Right lobe of liver (tissue), 6 donors: ENCODE measurements at regions not wholly inside any gene's neighbourhood (a gene's known extent, or its start where the extent isn't known, plus 50 kb on each side); places are given as distances from the start of the nearest gene placed in this dataset.
"Not testable (repeated sequence)": the region's sequence is repeated elsewhere in the genome, so short reads cannot be mapped to it uniquely, and the experiment has no call there.

ENCODE experiments used
- ATAC-seq, 4 donors: fragments of 200-7000 bp; cut with Tn5 transposase; one replicate each; pipeline ENCODE4 v1.9.1; 2020; ENCODE audit warnings: mild to moderate bottlenecking in 4 of 4, moderate library complexity in 4 of 4
- DNase-seq, 3 donors: peaks; one replicate each; pipeline ENCODE4 v3.0.0-alpha.2; 2020
- H3K27ac ChIP-seq, 3 donors: fragments of 200-600 bp; one replicate each; pipeline ENCODE4 v1.8.0; 2022
- H3K27me3 ChIP-seq, 2 donors: fragments of 200-600 bp; one replicate each; pipeline ENCODE4 v1.8.0; 2022
- H3K36me3 ChIP-seq, 4 donors: fragments of 200-600 bp; sonication (generic) in 1 of 4; one replicate each; pipeline versions ENCODE4 v1.5.1 to v1.8.0; 2017 to 2022; ENCODE audit warnings: control low read depth in 1 of 4
- H3K4me1 ChIP-seq, 4 donors: fragments of 200-600 bp; sonication (generic) in 1 of 4; one replicate each; pipeline versions ENCODE4 v1.5.1 to v1.8.0; 2017 to 2022; ENCODE audit warnings: control low read depth in 1 of 4
- H3K4me3 ChIP-seq, 3 donors: fragments of 200-600 bp; one replicate each; pipeline ENCODE4 v1.8.0; 2022
- H3K9me3 ChIP-seq, 4 donors: fragments of 200-600 bp; sonication (generic) in 1 of 4; one replicate each; pipeline versions ENCODE4 v1.5.1 to v1.8.0; 2017 to 2022; ENCODE audit warnings: control low read depth in 1 of 4
- POLR2A ChIP-seq: fragments of 450-650 bp; IDR thresholded peaks from one replicate; pipeline ENCODE4 v1.6.1; 2017; ENCODE audit warnings: antibody characterized with exemption, mild to moderate bottlenecking
- WGBS: methylation state at CpG from one replicate; pipeline ENCODE4 v1.1.6; 2018; ENCODE audit warnings: low coverage, low lambda C conversion rate; ENCODE audit not compliant: insufficient coverage; ENCODE audit errors: missing lambda C conversion rate; 5-methylcytosine and 5-hydroxymethylcytosine counted together
- intact Hi-C, 2 donors: fragments of 100-400 bp; cut with DNase I; formaldehyde crosslinking; loops; one replicate each; pipeline versions ENCODE4 v1.11.2 to v1.14.1; 2022
- TF ChIP-seq, protein P1 (sequence below), 4 donors: fragments of 200-600 bp in 3 of 4; fragments of 450-650 bp in 1 of 4; IDR thresholded peaks; one replicate each; pipeline versions ENCODE4 v1.5.1 to v1.8.0; 2016 to 2022; ENCODE audit warnings: antibody characterized with exemption in 4 of 4, mild to moderate bottlenecking in 2 of 4
- donor health status: DM: no; HTN: yes; CAD: no.
- donor health status: DM: no; HTN: no; CAD: no.
- donor health status: DM: no; HTN: no; CAD: no.
- donor health status: DM: no; HTN: yes; CAD: no.
- donor health status: DM: no; HTN: yes; CAD: no.

DNA sequence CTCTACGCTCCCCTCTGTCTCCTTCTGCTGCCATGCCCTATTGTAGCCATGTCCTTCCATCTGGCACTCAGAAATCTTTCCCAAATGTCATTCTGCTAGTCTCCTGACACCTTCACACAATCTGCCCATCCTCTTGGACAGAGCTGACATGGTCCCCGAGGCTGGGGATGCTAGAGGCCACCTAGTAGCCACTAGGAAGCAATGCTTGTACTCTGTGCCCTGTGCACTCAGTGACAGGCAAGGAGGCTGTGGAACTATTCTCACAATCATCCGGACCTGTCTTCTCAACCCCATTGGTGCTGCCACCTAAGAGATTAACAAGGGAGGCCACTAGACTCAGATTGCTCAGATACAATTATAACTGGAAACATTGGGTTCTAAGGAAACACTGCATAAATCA lies 112.6 kb upstream of the TMEM164 start:
- no peaks in the 10 kb centered on the region for H3K36me3 ChIP-seq
- H3K27ac ChIP-seq: no peak overlapping the region
- intact Hi-C loops: no loop called here
- DNase-seq (no peak), ATAC-seq (no peak)
- 61% methylated on average over 3 of the region's 3 CpGs for WGBS
- H3K4me3 ChIP-seq: no peak overlapping the region
- no peaks in the 10 kb centered on the region for H3K9me3 ChIP-seq
- TF ChIP-seq POLR2A: no peak
- TF ChIP-seq, protein P1, sequence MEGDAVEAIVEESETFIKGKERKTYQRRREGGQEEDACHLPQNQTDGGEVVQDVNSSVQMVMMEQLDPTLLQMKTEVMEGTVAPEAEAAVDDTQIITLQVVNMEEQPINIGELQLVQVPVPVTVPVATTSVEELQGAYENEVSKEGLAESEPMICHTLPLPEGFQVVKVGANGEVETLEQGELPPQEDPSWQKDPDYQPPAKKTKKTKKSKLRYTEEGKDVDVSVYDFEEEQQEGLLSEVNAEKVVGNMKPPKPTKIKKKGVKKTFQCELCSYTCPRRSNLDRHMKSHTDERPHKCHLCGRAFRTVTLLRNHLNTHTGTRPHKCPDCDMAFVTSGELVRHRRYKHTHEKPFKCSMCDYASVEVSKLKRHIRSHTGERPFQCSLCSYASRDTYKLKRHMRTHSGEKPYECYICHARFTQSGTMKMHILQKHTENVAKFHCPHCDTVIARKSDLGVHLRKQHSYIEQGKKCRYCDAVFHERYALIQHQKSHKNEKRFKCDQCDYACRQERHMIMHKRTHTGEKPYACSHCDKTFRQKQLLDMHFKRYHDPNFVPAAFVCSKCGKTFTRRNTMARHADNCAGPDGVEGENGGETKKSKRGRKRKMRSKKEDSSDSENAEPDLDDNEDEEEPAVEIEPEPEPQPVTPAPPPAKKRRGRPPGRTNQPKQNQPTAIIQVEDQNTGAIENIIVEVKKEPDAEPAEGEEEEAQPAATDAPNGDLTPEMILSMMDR (IDR thresholded peaks at IDR 0.05): no peak
- H3K4me1 ChIP-seq: no peaks in the 10 kb centered on the region
- H3K27me3 ChIP-seq: peaks cover 0 to 16% of the 10 kb centered on the region in 2 donors

DNA sequence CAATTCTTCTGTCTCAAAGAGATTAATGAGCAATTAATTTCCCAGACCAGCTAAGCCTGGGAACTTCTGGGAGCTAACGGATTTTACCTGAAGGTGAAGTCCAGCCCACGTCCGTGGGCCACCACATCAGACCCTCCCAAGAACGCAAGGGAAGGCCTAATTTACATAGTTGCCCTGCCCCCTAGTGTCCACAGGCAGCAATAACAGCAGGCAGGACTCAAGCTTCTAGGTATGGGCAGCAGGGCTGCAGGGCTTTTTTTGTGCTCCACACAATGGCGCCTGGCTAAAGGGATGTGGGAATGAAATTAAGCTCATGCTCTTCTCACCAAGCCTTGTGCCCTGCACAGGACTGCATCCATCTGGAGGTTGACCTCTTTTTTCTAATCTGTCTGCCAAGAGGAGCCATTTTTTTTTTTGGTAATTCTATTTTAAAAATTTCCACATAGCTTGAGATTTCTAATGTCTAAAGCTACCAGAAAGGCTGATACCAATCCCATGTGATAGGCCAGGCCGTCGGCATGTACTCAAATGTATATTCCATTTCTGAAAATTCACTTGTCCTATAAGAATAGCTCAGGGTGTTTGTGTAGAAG lies 111.9 kb upstream of the TMEM164 start:
- Histone ChIP-seq H3K27ac (no peak overlapping the region), H3K27me3 (peaks cover 0 to 12% of the 10 kb centered on the region in 2 donors), H3K4me1 (no peaks in the 10 kb centered on the region), H3K36me3 (no peaks in the 10 kb centered on the region), H3K9me3 (no peaks in the 10 kb centered on the region), H3K4me3 (no peak overlapping the region)
- ATAC-seq (peak; percentile 88 to 91 (median 88)), DNase-seq (peak; percentile 51 to 58 (median 54))
- WGBS: 26% methylated on average over 6 of the region's 7 CpGs
- intact Hi-C loops: no loop called here
- TF ChIP-seq POLR2A: no peak
- TF ChIP-seq, protein P1 (IDR thresholded peaks at IDR 0.05): peak; percentile 72 to 94 (median 92)

DNA sequence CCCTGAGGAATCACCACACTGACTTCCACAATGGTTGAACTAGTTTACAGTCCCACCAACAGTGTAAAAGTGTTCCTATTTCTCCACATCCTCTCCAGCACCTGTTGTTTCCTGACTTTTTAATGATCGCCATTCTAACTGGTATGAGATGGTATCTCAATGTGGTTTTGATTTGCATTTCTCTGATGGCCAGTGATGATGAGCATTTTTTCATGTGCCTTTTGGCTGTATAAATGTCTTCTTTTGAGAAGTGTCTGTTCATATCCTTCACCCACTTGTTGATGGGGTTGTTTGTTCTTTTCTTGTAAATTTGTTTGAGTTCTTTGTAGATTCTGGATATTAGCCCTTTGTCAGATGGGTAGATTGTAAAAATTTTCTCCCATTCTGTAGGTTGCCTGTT lies 106.9 kb upstream of the TMEM164 start:
- ATAC-seq: not testable (repeated sequence)
- 88% methylated on average over 1 of the region's 1 CpG for WGBS

DNA sequence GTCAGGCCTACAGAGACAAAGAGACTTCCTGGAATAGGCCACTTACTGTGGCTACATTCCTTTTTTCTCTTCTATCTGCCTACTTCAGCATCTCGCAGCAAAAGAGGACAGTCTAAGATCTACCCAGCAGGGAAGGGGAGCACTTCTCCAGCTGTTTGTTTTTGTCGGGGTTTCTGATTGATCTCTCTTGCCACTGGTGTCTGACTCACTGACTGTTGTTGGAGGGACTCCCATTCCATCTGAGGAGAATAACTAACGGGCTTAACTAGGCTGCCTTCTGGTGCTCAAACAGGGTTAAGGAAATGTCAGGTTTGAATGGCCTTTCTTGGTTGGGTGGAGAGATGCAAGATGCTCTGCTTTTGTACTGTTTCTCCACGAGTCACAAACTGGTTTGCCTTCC lies 100.2 kb upstream of the TMEM164 start:
- intact Hi-C loops: no loop called here

More for the DNA sequence above, 106.9 kb upstream of the TMEM164 start:
- DNase-seq, H3K27me3 ChIP-seq, H3K27ac ChIP-seq, H3K36me3 ChIP-seq, H3K4me1 ChIP-seq, intact Hi-C loops, H3K9me3 ChIP-seq, H3K4me3 ChIP-seq: not testable (repeated sequence)

DNA sequence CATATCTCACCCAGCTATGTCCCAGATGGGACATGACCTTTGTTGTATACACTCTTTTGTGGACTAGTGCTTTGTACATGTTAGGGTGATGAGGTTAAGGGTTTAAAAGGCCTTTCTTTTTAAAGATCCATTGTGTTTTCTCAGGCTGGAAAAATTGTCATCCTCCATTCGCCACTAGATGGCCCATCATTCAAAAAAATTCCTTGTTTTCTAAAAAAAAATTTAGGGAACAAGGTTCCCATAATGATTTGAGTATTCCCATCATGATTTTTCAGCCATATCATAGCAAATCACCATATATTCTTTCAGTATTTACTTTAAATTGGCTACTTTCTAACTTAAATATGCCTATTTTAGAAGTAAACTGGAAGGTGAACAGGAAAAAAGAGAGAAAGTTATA lies 91.9 kb upstream of the TMEM164 start:
- no peak overlapping the region for H3K4me3 ChIP-seq
- intact Hi-C loops: no loop called here
- ATAC-seq: no peak
- no peak for TF ChIP-seq POLR2A
- TF ChIP-seq, protein P1 (IDR thresholded peaks at IDR 0.05): peak; percentile 46 to 63 (median 56)
- H3K4me1 ChIP-seq: no peaks in the 10 kb centered on the region
- peaks cover 0 to 3% of the 10 kb centered on the region in 2 donors for H3K27me3 ChIP-seq
- no peaks in the 10 kb centered on the region for H3K9me3 ChIP-seq
- H3K36me3 ChIP-seq: no peaks in the 10 kb centered on the region
- no peak for DNase-seq
- no peak overlapping the region for H3K27ac ChIP-seq
- 6% methylated on average over 1 of the region's 1 CpG for WGBS

More for the DNA sequence above, 100.2 kb upstream of the TMEM164 start:
- H3K36me3 ChIP-seq: no peaks in the 10 kb centered on the region
- WGBS: 39% methylated on average over 4 of the region's 4 CpGs
- ATAC-seq: peak in 1 of 4 donors; percentile 43
- no peak overlapping the region for H3K4me3 ChIP-seq
- H3K27ac ChIP-seq: no peak overlapping the region
- no peak for DNase-seq
- TF ChIP-seq POLR2A: no peak
- TF ChIP-seq, protein P1 (IDR thresholded peaks at IDR 0.05): no peak
- H3K4me1 ChIP-seq: no peaks in the 10 kb centered on the region
- H3K9me3 ChIP-seq: no peaks in the 10 kb centered on the region
- peaks cover 0 to 22% of the 10 kb centered on the region in 2 donors for H3K27me3 ChIP-seq

DNA sequence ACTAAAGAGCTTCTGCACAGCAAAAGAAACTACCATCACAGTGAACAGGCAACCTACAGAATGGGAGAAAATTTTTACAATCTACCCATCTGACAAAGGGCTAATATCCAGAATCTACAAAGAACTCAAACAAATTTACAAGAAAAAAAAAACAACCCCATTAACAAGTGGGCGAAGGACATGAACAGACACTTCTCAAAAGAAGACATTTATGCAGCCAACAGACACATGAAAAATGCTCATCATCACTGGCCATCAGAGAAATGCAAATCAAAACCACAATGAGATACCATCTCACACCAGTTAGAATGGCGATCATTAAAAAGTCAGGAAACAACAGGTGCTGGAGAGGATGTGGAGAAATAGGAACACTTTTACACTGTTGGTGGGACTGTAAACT lies 89.9 kb upstream of the TMEM164 start:
- H3K27me3 ChIP-seq, H3K36me3 ChIP-seq, intact Hi-C loops, H3K4me1 ChIP-seq, H3K9me3 ChIP-seq, DNase-seq, ATAC-seq, H3K4me3 ChIP-seq, H3K27ac ChIP-seq: not testable (repeated sequence)
- 80% methylated on average over 2 of the region's 2 CpGs for WGBS
